K562 (cell line): ENCODE measurements at regions not wholly inside any gene's neighbourhood (a gene's known extent, or its start where the extent isn't known, plus 50 kb on each side); places are given as distances from the start of the nearest gene placed in this dataset.
"Not testable (repeated sequence)": the region's sequence is repeated elsewhere in the genome, so short reads cannot be mapped to it uniquely, and the experiment has no call there.

Source experiments
- ATAC-seq: fragments of 200-7000 bp; cut with Tn5 transposase; 3 replicates; pipeline ENCODE4 v1.9.1; 2020; ENCODE audit warnings: moderate library complexity
- BruUV-seq: library from RNA; stranded (reverse); fragments of 400-500 nt; replicated peaks from 2 replicates; lab custom pipeline; 2021; lab: Mats Ljungman, UMichigan
- CTCF ChIA-PET: fragments of 300-600 bp; formaldehyde crosslinking; extraction: SDS; loops from one replicate; lab custom pipeline; 2021; ENCODE audit warnings: low intra/inter-chr PET ratio; lab: Yijun Ruan, JAX
- POLR2A ChIA-PET: fragments of 300-600, 350-650 bp; sonication (Branson Sonifier 250); formaldehyde crosslinking; extraction: SDS; loops from one replicate; lab custom pipeline; 2021; ENCODE audit warnings: antibody characterized with exemption, inconsistent platforms; lab: Yijun Ruan, JAX
- DNase-seq, 4 experiments: peaks; one replicate each; pipeline versions ENCODE4 v3.0.0 to v3.0.0-alpha.2; 2011 to 2018; ENCODE audit warnings: low spot score in 3 of 4, mixed read lengths in 3 of 4; ENCODE audit errors: extremely low read depth in 1 of 4
- FAIRE-seq: peaks from 2 replicates; lab custom pipeline; 2011; peaks lifted over from hg19 to GRCh38; lab: Jason Lieb, UNC
- H2AFZ ChIP-seq: 2 replicates; pipeline ENCODE4 v1.6.0; 2011; ENCODE audit warnings: low read depth, low read length, control low read depth, inconsistent platforms
- H3K27ac ChIP-seq: fragments of 200-600 bp; 3 replicates; pipeline ENCODE4 v1.8.0; 2011; ENCODE audit warnings: low read depth, mild to moderate bottlenecking, control low read depth, inconsistent platforms, low read length, moderate library complexity, mixed read lengths; ENCODE audit errors: extremely low read depth
- H3K27me3 ChIP-seq, 2 experiments: fragments of 300-600 bp in 1 of 2; 2 replicates in 1 of 2; 3 replicates in 1 of 2; pipeline versions ENCODE4 v1.6.0 to v1.8.0; 2011; ENCODE audit warnings: inconsistent platforms in 2 of 2, low read length in 2 of 2, mild to moderate bottlenecking in 1 of 2, mixed read lengths in 1 of 2, moderate library complexity in 1 of 2; ENCODE audit not compliant: control insufficient read depth in 2 of 2, insufficient read depth in 2 of 2
- H3K36me3 ChIP-seq: fragments of 300-600 bp; 3 replicates; pipeline ENCODE4 v1.8.0; 2011; ENCODE audit warnings: mild to moderate bottlenecking, low read length, inconsistent platforms; ENCODE audit not compliant: control insufficient read depth, insufficient read depth
- H3K4me1 ChIP-seq, 2 experiments: fragments of 200-600 bp in 1 of 2; replicated peaks in 1 of 2; 2 replicates in 1 of 2; 3 replicates in 1 of 2; pipeline versions ENCODE4 v1.5.1 to v1.8.0; 2011; ENCODE audit warnings: inconsistent platforms in 2 of 2, low read length in 2 of 2, mild to moderate bottlenecking in 1 of 2, mixed read lengths in 1 of 2, moderate library complexity in 1 of 2; ENCODE audit not compliant: control insufficient read depth in 2 of 2, insufficient read depth in 2 of 2
- H3K4me2 ChIP-seq: 2 replicates; pipeline ENCODE4 v1.6.1; 2011; ENCODE audit warnings: low read length, control low read depth, inconsistent platforms, mixed read lengths; ENCODE audit not compliant: insufficient read depth
- H3K4me3 ChIP-seq: fragments of 200-600 bp; sonication (generic), shearing (Covaris generic); 2 replicates; pipeline ENCODE4 v1.5.1; 2016; ENCODE audit warnings: control low read depth, inconsistent platforms
- H3K79me2 ChIP-seq: fragments of 200-600 bp; 3 replicates; pipeline ENCODE4 v1.8.0; 2011; ENCODE audit warnings: low read length, inconsistent platforms; ENCODE audit not compliant: control insufficient read depth, insufficient read depth
- H3K9ac ChIP-seq, 2 experiments: 2 replicates each; pipeline versions ENCODE4 v1.6.0 to v1.6.1; 2011; ENCODE audit warnings: low read depth in 2 of 2, low read length in 2 of 2, control low read depth in 1 of 2, inconsistent platforms in 1 of 2, mild to moderate bottlenecking in 1 of 2, mixed read lengths in 1 of 2; ENCODE audit not compliant: insufficient read depth in 1 of 2
- H3K9me1 ChIP-seq: one replicate; pipeline ENCODE4 v1.6.0; 2011; ENCODE audit warnings: inconsistent platforms, mild to moderate bottlenecking, low read length, moderate library complexity; ENCODE audit not compliant: control insufficient read depth, insufficient read depth
- H3K9me3 ChIP-seq: replicated peaks from 2 replicates; pipeline ENCODE4 v1.5.1; 2011; ENCODE audit warnings: low read depth, low read length, inconsistent platforms; ENCODE audit not compliant: control insufficient read depth, insufficient read depth
- H4K20me1 ChIP-seq: replicated peaks from 2 replicates; pipeline ENCODE4 v1.6.1; 2011; ENCODE audit warnings: low read length, inconsistent platforms, mixed read lengths; ENCODE audit not compliant: control insufficient read depth, insufficient read depth
- WGBS: fragments of 100-300 bp; shearing (Covaris generic); methylation state at CpG from one replicate; pipeline ENCODE4 v1.1.6; 2016; ENCODE audit warnings: low coverage, mixed read lengths; ENCODE audit not compliant: insufficient coverage; ENCODE audit errors: missing lambda C conversion rate; 5-methylcytosine and 5-hydroxymethylcytosine counted together
- in situ Hi-C: fragments of 300-500 bp; cut with MboI; formaldehyde crosslinking; loops from 4 replicates; pipeline ENCODE4 v1.15.0; 2018; ENCODE audit warnings: inconsistent platforms, mixed read lengths
- intact Hi-C: fragments of 100-400 bp; cut with micrococcal nuclease; formaldehyde crosslinking; loops from 2 replicates; pipeline ENCODE4 v1.14.2; 2022

GRCh38 chr21:7817013-7817412, 2704.4 kb upstream of the TPTE start:
- DNase-seq: not testable (repeated sequence)

GRCh38 chr21:7819301-7819700, 2702.1 kb upstream of the TPTE start:
- CTCF ChIA-PET, H3K36me3 ChIP-seq, BruUV-seq, intact Hi-C loops, in situ Hi-C loops, H3K4me3 ChIP-seq, H3K79me2 ChIP-seq, H3K4me2 ChIP-seq, H3K9me3 ChIP-seq, H3K4me1 ChIP-seq, ATAC-seq, H3K27me3 ChIP-seq, FAIRE-seq, H4K20me1 ChIP-seq, H3K27ac ChIP-seq, POLR2A ChIA-PET, H2AFZ ChIP-seq, H3K9ac ChIP-seq, DNase-seq, H3K9me1 ChIP-seq: not testable (repeated sequence)
- WGBS: 0% methylated on average over 5 of the region's 16 CpGs

More at GRCh38 chr21:7817013-7817412, 2704.4 kb upstream of the TPTE start:
- POLR2A ChIA-PET, BruUV-seq, H3K79me2 ChIP-seq, H3K9ac ChIP-seq, H2AFZ ChIP-seq, CTCF ChIA-PET, H4K20me1 ChIP-seq, ATAC-seq, FAIRE-seq, H3K27me3 ChIP-seq, H3K27ac ChIP-seq, H3K36me3 ChIP-seq, H3K4me1 ChIP-seq, H3K9me3 ChIP-seq, H3K9me1 ChIP-seq, H3K4me3 ChIP-seq, in situ Hi-C loops, H3K4me2 ChIP-seq, intact Hi-C loops: not testable (repeated sequence)
- WGBS: no CpG with 5 or more reads among the region's 8 CpGs

GRCh38 chr21:7825627-7826026, 2695.8 kb upstream of the TPTE start:
- H3K9me3 ChIP-seq, H3K4me3 ChIP-seq, H4K20me1 ChIP-seq, DNase-seq, H3K79me2 ChIP-seq, H3K4me1 ChIP-seq, POLR2A ChIA-PET, in situ Hi-C loops, FAIRE-seq, CTCF ChIA-PET, H3K4me2 ChIP-seq, H2AFZ ChIP-seq, intact Hi-C loops, H3K27ac ChIP-seq, H3K36me3 ChIP-seq, H3K9ac ChIP-seq, BruUV-seq, H3K27me3 ChIP-seq, ATAC-seq, H3K9me1 ChIP-seq: not testable (repeated sequence)
- WGBS: no CpG with 5 or more reads among the region's 10 CpGs

- POLR2A ChIA-PET, CTCF ChIA-PET, BruUV-seq, H3K27ac ChIP-seq, H3K9ac ChIP-seq, H2AFZ ChIP-seq, H3K4me2 ChIP-seq, H4K20me1 ChIP-seq, intact Hi-C loops, in situ Hi-C loops, ATAC-seq, H3K4me1 ChIP-seq, FAIRE-seq, H3K36me3 ChIP-seq, H3K4me3 ChIP-seq, DNase-seq, H3K9me1 ChIP-seq, H3K9me3 ChIP-seq, H3K27me3 ChIP-seq, H3K79me2 ChIP-seq: not testable (repeated sequence)
- WGBS: no CpG with 5 or more reads among the region's 6 CpGs
Measured at GRCh38 chr21:7826174-7826573, 2695.2 kb upstream of the TPTE start.
